Body of pancreas (tissue), 4 donors: ENCODE measurements at regions not wholly inside any gene's neighbourhood (a gene's known extent, or its start where the extent isn't known, plus 50 kb on each side); places are given as distances from the start of the nearest gene placed in this dataset.

Source experiments
- CTCF ChIP-seq, 7 experiments: fragments of 450-650 bp in 4 of 7; fragments of 200-600 bp in 3 of 7; sonication (generic) in 3 of 7; IDR thresholded peaks; one replicate each; pipeline ENCODE4 v1.5.1; 2016 to 2019; ENCODE audit warnings: antibody characterized with exemption in 7 of 7
- POLR2A ChIP-seq, 3 donors: fragments of 450-650 bp; IDR thresholded peaks; one replicate each; pipeline ENCODE4 v1.6.1; 2016; ENCODE audit warnings: antibody characterized with exemption in 3 of 3, mild to moderate bottlenecking in 2 of 3

- TF ChIP-seq CTCF (IDR thresholded peaks at IDR 0.05) (no peak), POLR2A (IDR thresholded peaks at IDR 0.05) (peak in 1 of 3 donors; percentile 15)
Observed at GRCh38 chr14:26841920-26842741, 244.3 kb upstream of the NOVA1 start.
